ENCODE measurements at regions not wholly inside any gene's neighbourhood (a gene's known extent, or its start where the extent isn't known, plus 50 kb on each side); places are given as distances from the start of the nearest gene placed in this dataset.

- TF ChIP-seq POLR2A (IDR thresholded peaks at IDR 0.05): no peak
- TF ChIP-seq, protein P1, sequence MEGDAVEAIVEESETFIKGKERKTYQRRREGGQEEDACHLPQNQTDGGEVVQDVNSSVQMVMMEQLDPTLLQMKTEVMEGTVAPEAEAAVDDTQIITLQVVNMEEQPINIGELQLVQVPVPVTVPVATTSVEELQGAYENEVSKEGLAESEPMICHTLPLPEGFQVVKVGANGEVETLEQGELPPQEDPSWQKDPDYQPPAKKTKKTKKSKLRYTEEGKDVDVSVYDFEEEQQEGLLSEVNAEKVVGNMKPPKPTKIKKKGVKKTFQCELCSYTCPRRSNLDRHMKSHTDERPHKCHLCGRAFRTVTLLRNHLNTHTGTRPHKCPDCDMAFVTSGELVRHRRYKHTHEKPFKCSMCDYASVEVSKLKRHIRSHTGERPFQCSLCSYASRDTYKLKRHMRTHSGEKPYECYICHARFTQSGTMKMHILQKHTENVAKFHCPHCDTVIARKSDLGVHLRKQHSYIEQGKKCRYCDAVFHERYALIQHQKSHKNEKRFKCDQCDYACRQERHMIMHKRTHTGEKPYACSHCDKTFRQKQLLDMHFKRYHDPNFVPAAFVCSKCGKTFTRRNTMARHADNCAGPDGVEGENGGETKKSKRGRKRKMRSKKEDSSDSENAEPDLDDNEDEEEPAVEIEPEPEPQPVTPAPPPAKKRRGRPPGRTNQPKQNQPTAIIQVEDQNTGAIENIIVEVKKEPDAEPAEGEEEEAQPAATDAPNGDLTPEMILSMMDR (IDR thresholded peaks at IDR 0.05): no peak
Measured at GRCh38 chr6:97473979-97474378, 191.0 kb upstream of the MMS22L start.
